Dermis microvascular lymphatic vessel endothelial cell (primary cell): ENCODE measurements at regions not wholly inside any gene's neighbourhood (a gene's known extent, or its start where the extent isn't known, plus 50 kb on each side); places are given as distances from the start of the nearest gene placed in this dataset.

Experiments used
- DNase-seq, 2 donors: peaks; one replicate each; pipeline versions ENCODE4 v3.0.0 to v3.0.0-alpha.2; 2010; ENCODE audit warnings: low read depth in 2 of 2

DNA sequence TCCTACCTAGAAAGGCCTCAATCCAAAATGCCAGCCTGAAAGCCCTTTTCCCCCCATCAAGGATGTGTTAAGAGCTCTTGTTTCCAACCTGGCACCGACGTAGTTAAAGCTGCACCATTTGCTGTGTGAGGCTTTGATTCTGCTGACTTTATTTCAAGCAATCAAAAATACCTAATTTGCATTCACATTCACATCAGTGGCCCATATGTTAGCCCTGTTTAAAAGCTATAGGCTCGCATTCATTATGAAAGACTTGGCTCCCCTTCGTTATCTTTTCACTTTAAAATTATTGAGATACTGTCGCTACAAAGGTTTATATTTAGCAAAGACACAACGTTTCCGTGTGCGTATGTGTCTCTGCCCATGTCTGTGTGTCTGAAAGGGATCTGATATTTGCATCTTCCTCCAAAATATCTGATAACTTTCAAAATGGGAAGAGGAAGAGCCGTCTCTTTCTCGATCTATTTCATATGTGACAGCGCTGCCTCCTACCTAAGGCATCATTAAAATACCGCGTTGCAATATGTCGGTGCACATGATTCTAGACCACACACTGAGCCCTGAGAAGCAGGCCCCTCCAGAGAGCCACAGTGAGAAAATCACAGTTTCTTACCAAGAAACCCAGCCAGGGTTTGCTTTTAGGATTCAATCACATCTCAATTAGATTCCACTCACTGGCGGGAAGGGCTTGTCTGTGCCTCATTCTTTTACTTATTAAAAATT, 57.1 kb upstream of the ITPRID1 start:
- no peak for DNase-seq

DNA sequence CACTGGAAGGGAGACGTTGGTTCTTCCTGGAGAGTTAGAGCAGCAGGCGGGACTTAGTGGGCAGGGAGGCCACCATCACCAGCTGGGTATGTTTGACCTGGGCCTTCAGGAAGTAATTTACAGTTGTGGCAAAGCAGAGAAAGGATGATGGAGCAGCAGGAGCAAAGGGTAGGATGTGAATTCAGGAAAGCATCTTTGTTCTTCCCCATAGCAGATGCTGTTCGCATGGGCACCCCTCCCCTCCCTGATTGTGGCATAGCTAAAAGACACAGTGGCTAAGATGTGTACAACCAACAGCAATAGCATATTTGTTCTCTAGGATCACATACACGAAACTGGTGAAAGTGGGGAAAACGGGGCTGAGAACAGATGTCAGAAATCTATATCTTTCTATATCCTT, 56.3 kb upstream of the ITPRID1 start:
- DNase-seq, result no peak

DNA sequence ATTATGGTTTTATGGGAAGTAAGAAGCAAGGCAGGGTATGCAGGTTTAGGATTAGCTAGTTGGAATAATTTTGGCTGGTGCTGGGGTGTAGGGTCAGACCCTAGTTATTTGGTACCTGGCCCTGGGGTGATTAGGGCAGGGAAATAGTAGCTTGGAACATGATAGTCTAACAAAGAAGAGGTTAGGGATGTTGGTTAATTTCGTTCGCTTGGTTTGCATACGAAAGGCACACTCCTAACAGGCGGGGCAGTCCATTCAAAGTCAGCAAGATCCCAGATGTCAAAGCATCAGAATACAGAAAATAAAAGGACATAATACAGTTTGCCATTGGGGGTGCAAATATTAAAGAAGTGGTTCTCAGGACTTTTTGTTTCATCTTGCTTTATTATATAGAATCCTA, 55.7 kb upstream of the ITPRID1 start:
- DNase-seq, result no peak

DNA sequence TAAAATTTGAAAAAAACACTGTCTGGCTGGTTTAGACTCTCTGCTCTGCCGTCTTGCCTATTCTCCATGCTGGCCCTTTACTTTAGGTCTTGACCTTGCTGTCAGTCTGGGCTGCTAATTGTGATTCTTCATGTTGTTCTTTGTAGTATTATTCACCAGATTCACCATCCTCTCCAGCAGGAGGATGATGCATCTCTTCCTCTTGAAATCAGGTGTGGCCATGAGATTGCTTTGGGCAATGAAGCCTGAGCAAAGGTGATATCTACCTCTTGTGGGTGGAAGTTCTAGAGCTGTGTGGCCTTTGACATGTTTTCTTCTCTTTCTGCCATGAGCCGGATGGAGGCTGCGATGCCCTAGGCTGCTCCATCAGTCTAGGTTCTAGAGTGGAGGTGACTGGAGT, 51.3 kb upstream of the ITPRID1 start:
- no peak for DNase-seq
